NCI-H1694 treated with DMSO at 0.1 percent for 48 hours (cell line): ENCODE measurements at regions not wholly inside any gene's neighbourhood (a gene's known extent, or its start where the extent isn't known, plus 50 kb on each side); places are given as distances from the start of the nearest gene placed in this dataset.
A peak's percentile ranks its signal among the peaks of the same experiment; 100 is the strongest.
"Not testable (repeated sequence)": the region's sequence is repeated elsewhere in the genome, so short reads cannot be mapped to it uniquely, and the experiment has no call there.

ENCODE experiments used
- DNase-seq: peaks from one replicate; lab custom pipeline; 2025; lab: John Stamatoyannopoulos, UW

DNA sequence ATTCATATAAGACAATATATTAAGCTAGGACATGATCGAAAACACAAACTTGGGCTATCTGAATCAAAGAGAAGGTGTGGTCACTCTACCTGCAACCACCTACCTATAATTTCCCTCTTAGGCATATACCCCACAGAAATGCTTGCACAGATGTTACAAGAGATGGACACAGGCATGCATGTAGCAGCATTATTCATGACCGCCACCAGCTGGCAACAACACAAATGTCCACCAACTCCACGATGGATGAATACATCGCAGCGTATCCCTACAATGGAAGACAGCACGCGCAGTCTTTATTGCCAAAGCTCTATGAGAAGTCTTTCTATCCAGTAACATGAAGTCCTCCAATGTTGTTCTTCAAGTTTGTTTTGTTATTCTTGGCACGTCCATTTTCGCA is 90.8 kb downstream of the ARL4C start:
- no peak for DNase-seq

DNA sequence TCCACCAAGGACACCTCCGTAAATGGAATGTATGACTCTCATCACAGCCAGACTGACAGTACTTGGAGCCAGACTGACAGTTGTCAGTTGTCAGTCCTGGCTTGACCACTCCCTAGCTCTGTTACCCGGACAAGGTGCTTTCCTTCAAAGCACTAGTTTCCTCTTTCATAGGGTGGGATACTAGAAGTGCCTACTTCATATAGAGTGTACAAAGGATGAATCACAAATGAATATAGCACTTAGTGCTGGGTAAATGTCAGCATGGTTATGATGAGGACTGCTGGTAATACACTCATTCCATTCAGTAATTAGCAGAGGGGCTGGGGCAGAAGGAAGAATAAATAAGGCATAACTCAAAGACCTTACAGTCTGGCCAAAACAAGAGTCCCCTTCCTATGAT is 91.4 kb downstream of the ARL4C start:
- no peak for DNase-seq

DNA sequence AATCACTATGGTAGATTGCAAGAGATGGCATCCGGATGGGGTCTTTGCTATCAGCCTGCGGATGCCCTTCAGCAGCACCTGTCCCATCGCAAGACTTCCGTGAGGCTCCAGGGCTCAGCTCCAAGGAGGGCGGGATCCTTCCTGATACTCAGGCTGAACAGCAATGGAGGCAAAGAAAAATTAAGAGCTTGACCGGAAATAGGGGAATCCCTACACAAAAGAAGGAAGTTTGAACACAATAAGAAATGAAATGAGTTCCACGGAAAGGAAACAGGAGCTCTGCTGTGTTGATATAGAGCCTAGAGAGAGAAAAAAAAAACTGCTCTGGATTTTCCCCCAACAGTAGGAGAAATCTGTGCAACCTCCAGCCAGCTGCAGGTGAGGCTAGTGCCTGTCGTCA is 91.9 kb downstream of the ARL4C start:
- DNase-seq: no peak

DNA sequence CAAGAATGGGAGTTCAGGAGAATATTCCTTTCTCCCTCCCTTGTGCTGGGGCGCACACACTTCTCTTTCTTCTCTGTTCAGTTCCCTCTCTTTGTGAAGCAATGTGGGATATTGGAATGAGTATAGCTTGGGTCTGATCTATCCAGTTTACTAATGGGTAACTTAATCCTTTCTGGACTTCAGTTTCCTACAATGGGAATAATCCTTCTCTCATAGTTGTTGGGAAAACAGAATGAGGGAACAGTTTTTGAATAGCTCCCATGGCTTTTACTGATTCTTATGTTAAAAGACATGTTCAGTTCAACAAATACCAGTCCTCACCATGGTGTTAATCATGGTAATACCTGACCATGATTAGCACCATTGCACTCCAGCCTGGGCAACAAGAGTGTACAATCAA is 93.1 kb downstream of the ARL4C start:
- no peak for DNase-seq

DNA sequence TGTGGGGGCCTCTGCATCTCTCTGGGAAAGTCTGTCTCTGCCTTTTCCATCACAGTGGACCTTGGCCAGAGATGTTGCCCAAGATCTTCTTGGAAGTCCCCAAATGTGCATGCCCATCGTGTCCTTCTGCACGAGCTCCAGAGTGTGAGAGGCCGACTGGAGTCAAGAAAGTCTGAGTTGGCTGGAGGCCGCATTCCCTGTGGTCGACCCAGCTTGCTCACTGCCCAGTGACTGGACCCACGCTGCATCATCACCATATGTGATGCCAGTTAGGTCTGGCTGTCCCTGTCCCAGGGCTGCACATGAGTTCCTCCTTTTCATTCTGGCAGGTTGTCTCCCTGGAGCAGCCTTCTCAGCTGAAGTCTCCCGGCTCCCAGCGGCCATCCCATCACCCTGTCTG is 93.8 kb downstream of the ARL4C start:
- DNase-seq: no peak

DNA sequence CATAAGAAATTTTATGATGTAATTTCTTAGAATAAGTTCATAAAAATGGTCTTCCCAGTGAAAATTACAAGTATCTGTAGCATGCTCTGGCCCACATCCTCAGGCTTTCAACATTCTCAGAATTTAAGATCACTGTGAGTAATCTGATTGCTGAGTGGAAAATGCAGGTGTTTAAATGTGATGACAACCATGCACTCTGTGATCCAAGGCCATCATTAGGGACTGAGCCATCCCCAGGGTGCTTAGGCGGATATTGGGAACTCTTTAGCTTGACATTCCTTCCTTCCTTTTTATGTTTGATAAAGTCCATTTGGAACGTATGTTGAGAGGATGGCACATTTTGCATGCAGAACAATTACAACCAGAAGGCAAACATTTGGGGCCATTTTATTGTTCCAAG is 95.5 kb downstream of the ARL4C start:
- no peak for DNase-seq

DNA sequence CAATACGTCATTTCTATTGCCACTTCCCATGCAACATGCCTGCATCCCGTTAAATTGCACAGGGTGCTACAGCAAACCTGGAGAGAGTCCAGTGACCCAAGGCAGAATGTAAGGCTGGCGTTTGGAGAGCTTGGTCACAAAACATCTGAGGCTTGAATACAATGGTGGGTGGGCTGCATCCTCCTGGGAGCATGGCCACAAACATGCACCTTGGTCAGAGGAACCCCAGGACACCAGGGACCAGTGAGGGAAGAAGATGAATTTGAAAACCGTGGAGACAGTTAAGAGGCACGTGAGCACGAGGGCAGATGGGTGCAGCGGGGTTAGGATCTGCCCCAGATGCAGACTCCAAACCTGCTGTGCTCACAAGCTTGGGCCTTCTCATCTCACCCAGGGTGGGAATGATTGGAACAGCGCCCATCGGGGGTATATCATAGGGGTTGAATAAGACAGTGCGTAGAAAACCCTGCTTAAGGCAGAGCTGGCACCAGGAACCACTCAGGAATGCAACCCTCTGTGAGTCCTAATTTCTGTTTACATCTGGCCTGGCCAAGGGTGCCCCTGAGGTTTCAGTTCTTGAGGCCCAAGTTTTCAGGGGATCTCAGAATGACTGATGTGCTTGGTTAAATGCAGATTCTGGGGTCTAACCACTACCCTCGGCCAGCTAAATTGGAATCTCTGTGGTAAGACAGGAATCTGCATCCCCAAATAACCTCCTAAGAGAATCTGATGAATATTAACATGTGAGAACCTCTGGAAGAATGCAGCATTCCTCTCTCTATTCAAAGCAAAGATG is 97.2 kb downstream of the ARL4C start:
- DNase-seq: no peak

DNA sequence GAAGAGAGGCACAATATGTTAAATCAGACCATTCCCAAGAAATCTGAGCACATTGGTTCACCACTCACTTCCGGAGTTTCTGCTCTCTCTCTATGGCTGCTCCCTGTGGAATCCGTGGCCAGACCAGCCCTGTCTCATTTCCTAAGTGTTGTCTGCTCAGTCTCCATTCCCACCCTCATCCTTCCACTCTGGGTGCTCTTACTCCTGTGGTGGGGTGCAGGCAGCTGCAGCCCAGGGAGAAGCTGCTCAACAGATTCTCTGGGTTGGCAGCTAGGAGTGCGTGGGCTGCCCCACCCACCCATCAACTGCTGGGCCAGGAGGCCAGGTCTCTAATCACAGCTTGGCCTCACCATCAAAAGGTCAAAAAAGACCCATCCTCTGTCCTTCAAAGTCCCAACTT is 98.3 kb downstream of the ARL4C start:
- no peak for DNase-seq

DNA sequence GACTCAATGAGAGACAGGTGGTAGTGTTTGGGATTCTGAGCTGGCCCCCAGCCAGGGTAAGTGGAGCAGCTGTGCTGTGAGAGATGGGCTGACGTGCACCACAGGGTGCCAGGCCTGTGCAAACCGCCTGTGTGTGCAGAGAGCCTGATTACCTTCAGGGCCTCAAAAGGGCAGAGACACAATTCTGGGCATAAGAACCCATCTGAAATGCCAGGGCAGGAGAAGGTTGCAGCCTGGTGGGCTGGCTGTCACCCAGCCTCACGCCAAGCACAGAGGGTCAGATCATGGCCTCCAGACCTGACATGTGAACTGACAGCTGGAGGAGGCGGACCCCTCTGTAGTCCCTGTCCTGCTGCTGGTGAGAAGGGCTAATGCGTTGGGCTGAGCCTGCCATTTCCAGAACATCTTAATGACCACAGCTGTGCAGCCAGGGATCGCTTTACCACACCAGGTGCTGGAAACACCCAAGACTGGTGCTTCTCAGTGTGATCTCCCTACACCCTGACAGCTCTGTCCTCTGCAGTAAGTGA is 100.9 kb downstream of the ARL4C start:
- DNase-seq: peak; percentile 96

DNA sequence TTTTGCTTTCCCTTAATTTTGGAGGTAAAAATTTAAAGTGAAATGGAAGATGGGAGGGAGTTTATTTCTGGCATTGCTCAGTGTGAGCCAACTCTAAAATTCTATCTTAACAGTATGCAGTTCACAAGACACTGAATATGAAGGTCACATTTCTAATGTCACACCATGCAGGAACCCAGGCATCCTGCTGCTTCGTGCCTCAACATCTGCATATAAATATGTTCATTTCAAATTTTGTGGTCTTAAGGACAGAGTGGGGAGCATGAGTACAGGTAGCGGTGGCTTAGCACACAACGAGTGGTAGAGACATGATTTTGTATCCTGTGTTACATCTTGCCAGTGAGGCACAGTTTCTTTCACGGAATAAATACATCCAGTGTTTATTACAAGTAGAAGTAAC is 102.4 kb downstream of the ARL4C start:
- no peak for DNase-seq

DNA sequence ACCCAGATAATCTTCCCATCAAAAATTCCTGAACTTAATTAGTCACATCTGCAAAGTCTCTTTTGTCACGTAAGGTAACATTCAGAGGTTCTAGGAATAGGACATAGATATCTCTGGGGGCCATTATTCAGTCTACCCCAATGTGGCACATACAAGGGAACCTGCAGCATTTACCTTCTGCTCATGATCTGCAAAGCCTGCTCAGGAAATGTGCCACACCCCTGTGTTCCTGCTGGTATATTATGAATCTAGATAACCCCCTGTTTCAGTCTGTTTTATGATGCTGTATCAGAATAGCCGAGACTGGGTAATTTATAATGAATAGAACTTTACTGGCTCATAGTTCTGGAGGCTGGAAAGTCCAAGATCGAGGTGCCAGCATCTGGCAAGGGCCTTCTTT is 103.5 kb downstream of the ARL4C start:
- no peak for DNase-seq

DNA sequence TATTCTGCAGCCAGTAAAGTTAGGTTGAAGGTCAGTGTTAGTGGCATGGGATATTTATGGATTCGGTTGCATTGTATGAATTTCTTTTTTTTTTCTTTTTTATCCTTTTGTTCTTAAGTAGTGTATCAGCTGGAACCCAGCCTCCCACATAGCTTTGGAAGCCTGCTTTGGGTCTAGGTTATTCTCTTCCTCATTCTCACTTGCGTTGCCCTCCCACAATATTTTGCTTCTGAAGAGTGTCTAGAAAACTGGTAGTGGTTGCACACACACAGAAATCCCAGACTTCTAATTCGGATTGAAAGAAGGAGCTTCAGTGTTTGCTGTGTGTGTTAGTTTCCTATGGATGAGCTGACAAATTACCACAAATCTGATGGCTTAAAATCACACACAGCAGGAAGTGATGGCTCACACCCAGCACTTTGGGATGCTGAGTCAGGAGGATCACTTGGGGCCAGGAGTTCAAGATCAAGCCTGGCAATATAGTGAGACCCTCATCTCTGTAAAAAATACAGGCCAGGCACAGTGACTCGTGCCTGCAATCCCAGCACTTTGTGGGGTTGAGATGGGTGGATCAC is 104.8 kb downstream of the ARL4C start:
- no peak for DNase-seq

DNA sequence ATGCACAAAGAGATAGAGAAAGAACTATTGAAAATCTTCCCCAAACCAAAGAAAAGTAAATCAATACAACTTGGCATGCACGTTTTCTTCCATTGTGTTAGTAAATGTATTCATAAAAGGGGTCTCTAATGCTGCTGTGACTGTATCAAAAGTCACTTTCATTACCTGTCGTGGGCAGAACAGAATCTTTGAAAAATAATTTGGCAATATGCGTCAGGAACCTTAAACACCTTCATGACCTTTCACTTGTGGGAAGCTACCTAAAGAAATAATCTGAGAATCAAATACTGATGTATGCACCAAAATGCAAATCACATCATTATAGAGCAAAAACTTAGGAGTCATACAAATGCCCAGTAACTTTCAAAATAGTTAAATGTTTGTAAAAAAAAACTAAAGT is 105.3 kb downstream of the ARL4C start:
- DNase-seq: no peak

DNA sequence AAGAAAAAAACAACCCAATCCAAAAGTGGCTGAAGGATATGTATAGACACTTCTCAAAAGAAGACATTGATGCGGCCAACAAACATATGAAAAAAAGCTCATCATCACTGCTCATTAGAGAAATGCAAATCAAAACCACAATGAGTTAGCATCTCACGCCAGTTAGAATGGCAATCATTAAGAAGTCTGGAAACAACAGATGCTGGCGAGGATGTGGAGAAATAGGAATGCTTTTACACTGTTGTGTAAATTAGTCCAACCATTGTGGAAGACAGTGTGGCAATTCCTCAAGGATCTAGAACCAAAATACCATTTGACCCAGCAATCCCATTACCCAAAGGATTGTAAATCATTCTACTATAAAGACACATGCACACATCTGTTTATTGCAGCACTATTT is 107.2 kb downstream of the ARL4C start:
- not testable (repeated sequence) for DNase-seq

DNA sequence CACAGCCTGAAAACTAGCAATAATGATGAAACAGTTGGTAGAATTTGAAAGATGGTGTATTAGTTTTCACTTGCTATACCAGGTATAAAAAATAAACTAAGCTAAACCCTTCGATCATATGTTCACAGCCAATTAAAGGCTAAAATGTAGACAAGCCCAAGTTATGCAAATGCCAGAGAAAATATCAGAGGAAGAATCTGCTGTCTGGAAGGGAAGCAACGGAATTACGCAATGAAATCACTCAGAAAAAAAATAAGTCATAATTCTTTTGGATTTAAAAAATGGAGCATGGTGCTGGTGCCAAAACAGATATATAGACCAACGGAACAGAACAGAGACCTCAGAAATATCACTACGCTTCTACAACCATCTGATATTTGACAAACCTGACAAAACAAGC is 108.3 kb downstream of the ARL4C start:
- DNase-seq: no peak

DNA sequence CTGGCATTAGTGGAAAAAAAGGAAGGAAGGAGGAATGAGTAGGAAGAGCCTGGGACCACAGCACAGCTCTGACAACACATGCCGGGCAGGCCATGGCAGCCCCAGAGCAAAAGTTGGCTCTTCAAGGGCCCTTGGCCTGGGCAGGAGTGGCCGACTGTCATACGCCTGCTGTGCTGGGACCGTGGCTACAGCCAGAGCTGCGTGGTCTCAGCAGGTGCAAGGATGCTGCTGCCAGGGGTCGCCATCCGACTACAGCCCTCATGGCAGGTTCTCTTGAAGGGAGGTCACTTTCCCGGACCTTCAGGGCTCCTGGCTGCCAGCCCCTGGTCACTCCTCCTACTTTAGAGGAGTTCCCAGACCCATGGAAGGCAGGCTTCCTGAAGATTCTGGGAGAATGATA is 109.9 kb downstream of the ARL4C start:
- DNase-seq: no peak

DNA sequence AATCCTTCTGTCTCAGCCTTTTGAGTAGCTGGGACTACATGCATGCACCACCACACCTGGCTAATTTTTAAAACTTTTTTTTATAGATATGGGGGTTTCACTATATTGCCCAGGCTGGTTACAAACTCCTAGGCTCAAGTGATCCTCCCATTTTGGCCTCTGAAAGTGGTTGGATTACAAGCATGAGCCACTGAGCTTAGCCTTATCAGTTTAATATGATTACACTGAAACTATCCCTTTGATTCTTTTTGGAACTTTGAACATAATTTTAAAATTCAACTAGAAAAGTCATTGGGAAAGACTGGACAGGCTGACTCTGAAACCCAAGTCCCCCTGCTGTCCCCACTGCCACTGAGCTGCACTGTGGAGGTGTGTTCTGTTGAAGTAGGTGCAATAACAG is 114.8 kb downstream of the ARL4C start:
- DNase-seq: no peak

DNA sequence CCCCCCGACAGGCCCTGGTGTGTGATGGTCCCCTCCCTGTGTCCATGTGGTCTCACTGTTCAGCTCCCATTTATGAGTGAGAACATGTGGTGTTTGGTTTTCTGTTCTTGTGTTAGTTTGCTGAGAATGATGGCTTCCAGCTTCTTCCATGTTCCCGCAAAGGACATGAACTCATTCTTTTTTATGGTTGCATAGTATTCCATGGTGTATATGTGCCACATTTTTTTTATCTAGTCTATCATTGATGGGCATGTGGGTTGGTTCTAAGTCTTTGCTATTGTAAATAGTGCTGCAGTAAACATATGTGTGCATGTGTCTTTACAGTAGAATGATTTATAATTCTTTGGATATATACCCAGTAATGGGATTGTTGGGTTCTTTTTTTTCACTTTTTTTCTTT is 117.9 kb downstream of the ARL4C start:
- not testable (repeated sequence) for DNase-seq

DNA sequence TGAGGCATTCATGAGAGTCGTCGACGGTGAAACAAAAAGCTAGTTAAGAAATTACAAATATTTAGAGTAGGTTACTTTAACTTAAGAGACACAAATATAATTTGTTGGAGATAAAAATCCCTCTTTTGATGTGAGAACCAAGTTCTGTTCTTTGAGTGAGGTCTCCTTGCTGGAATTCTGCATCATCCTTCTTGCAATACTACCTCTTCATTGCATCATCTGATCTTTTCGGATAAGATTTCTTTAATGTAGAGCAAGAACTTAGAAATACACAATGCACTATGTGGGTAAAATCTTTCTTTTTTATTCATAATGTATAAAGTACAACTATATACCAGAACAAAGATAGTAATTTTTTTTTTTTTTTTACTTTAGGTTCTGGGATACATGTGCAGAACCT is 118.4 kb downstream of the ARL4C start:
- DNase-seq: no peak

DNA sequence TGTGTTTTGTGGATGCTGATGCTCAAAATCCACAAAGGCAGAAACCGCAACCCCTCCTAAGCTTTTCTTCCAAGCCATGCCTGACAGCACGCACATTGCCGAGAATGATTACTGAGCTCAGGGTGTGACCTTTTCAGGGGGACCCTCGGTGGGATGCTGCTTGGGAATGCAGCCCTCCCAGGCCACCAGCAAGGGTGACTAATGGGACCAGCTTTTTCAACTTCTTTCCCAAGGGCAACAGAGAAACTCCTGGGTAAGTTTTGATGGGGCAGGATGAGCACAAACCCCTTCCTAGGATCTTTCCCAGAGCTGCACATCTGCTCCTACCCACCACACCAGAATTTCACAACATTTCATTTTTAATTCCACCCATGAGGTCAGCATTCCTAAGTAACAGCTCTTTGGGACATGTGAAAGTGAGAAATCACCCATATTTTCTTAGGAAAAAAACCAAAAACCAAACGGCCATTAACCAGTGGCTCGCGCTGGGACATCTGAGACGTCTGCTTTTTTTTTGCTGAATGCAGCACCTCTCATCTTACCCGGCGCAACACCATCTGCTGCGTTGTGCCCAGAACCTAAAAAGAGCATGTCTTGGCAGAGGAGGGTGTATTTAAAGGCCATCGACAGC is 119.0 kb downstream of the ARL4C start:
- peak; percentile 66 for DNase-seq

DNA sequence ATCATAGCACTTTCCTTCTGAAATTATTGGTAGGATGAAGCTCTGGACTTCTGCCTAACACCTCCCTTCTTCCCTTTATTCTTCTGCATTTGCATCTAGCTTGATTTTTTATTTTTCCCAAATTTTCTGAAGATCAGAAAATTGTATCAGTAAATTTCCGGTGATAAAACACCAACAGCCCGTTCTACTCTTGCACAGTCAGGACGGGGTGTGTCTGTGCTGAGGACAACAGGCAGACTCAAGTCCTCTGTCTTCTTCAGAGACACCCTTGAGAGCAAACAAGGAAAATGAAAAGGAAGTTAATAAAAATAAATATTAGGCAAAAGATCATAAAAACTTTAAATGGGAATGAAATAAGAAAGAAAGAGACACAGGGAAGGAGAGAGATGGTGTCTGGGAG is 120.7 kb downstream of the ARL4C start:
- DNase-seq: no peak

DNA sequence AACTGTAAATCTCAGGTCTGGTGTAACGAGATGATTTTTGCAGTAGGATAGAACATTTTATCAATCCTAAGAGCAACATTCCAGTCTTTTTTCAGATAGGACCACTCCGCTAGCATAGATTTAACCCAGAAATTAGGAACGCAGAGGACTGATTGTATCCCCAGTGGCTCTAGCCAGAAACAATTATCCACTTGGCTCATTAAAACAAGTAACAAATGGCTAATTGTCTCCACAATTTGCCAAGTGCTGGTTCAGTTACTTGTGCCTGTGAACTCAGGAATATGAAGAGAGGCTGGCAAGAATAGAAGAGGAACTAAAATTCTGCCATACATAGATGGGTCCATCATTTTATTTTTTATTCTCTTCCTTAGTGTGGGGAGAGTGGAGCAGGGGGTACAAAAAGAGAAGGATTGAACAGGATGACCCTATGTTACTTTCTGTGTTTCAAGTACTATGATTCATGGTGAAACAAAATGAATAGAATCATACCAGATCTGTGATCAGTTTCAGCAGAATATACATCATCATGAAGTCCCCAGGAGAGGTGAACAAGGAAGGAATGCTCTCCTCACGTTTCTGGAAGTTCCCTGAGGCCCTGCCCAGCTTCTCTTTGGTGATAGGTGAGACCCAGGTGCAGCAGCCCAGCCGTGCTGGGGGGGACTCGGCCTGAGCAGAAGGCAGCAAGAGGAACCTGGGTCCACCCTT is 121.6 kb downstream of the ARL4C start:
- DNase-seq: peak; percentile 55

DNA sequence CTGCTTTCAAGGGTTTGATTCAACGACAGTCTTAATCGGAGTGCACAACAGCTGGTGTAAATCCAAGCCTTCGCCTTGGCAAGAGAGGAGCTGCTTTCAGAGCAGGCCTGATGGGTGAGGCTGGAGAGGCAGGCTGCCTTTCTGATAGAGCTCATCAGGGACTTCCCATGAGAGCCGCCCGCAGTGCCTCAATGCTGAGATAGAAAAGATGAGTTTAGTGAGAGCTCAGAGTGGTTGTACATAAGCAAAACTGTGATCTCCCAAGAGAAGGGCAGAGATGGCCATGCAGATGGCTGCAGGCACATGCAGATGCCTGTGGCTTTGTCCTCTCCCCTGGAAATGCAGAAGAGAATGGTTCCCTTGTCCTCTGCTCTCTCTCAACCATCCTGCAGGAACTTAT is 122.1 kb downstream of the ARL4C start:
- DNase-seq: peak; percentile 55
